GM19025 (cell line): ENCODE measurements at regions not wholly inside any gene's neighbourhood (a gene's known extent, or its start where the extent isn't known, plus 50 kb on each side); places are given as distances from the start of the nearest gene placed in this dataset.
"Not testable (repeated sequence)": the region's sequence is repeated elsewhere in the genome, so short reads cannot be mapped to it uniquely, and the experiment has no call there.

Experiments
- ATAC-seq: cut with Tn5 transposase; IDR thresholded peaks from one replicate; pipeline ENCODE4 v1.9.1; 2021; ENCODE audit warnings: mild to moderate bottlenecking, low read depth, moderate library complexity; ENCODE audit not compliant: unreplicated experiment

DNA sequence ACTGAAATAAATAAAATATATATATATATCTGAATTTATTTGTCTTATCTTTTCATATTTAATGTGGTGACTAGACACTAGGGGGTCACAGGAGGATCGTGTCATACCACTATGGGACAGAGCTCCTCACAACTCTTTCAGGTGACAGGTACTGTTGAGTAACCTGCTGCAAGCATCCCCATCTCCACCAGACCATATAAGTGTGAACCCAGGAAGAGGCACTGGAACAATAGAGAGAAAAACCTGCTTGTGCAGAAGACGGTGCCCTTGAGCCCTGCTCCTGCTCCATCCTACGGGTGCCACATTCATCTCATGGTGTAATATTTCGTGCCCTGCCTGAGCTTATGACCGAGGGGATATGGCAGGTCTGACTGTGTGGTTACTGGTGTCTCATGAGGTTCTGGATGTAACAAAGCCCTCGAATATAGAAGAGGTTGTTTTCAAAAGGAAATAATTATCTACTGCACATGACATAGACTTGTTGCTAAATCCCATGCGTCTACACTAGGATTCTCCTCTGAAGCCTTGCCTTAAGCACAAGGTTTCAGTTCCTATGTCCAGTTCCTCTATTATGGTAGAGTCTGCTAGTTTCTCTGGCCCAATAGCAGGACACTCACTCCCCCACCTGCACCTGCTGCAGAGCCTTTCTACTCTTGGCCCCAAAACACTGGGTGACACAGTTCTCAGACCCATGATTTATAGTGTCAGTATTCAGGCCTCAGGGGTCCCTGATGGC, 70.4 kb downstream of the GGTLC2 start:
- ATAC-seq, result no peak

DNA sequence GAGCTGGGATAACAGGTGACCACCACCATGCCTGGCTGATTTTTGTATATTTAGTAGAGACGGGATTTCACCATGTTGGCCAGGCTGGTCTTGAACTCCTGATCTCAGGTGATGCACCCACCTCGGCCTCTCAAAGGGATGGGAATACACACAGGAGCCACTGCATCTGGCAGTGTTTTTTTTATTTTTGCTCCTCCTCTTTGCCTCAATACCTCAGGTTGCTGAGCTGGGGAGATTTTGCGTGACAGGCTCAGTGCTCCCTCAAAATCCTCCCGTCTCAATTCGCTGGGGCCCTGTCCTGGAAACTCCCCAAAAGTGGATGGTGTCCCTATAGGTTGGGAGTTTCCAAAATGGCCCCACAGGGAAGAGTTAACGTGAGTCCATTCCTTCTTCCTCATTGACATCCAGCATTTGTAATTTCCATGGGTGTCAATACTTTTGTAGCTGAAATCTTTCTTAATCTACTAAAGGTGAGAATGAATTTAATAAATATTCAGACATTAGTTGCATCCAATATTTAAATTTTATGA, 71.8 kb downstream of the GGTLC2 start:
- ATAC-seq, result no peak

GRCh38 chr22:22717664-22718063, 73.2 kb downstream of the GGTLC2 start:
- ATAC-seq, result no peak

GRCh38 chr22:22720201-22720723, 75.8 kb downstream of the GGTLC2 start:
- peak; percentile 29 for ATAC-seq

DNA sequence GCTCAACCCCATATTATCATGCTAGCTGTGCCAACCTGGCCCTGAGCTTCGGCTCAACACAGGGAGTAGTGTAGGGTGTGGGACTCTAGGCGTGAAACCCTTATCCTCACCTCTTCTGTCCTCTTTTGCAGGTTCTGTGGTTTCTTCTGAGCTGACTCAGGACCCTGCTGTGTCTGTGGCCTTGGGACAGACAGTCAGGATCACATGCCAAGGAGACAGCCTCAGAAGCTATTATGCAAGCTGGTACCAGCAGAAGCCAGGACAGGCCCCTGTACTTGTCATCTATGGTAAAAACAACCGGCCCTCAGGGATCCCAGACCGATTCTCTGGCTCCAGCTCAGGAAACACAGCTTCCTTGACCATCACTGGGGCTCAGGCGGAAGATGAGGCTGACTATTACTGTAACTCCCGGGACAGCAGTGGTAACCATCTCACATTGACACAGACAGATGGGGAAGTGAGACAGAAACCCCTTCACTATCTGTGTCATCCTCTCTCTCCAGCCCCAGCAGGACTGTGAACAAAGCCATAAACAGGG, 76.4 kb downstream of the GGTLC2 start:
- ATAC-seq, result peak; percentile 80

DNA sequence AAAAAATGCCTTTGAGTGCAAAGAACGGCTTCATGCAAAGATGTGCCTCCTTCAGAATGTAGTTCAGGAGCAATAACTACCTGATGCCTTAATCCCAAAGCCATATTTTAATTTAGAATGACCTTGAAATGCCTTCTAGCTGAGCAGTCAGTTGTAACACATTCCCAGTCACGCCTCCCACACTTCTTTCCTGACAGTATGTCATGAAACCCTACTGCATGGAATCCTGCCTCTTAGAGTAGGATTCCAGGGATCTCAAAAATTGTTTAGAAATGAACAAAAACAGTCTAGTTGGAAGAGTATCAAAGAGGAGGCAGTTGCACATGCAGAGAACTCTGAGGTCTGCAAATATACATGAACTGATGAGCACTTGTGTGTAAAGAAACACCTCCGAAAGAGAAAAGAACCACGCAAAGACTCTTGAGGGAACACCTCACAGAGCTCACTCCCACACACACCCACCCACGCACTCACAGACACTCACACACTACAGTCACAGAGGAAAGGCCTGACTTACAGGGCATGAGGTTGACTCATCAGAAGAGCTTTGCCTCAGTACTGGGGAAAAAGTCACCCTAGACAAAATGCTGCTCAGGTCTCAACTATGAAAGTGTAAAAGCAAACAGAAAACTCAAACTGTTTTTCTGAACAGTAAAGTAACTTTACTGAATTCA, 77.4 kb downstream of the GGTLC2 start:
- no peak for ATAC-seq

DNA sequence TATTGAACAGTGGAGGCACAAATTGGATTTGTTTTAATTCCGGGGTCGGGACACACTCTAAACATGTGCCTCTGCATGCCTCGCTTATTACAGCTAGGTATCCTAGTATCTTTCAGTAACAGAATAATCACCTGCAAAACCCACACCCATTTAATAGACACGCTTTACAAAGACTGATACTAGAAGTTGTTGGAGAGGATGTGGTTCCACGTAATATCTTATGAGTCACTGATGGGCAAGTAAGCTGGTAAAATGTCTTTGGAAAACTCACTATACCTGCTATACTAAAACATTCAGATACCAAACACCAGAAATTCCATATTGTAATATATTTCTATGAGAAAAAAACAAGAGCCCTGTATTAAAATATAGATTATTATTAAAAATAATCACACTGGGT, 84.0 kb downstream of the GGTLC2 start:
- no peak for ATAC-seq

DNA sequence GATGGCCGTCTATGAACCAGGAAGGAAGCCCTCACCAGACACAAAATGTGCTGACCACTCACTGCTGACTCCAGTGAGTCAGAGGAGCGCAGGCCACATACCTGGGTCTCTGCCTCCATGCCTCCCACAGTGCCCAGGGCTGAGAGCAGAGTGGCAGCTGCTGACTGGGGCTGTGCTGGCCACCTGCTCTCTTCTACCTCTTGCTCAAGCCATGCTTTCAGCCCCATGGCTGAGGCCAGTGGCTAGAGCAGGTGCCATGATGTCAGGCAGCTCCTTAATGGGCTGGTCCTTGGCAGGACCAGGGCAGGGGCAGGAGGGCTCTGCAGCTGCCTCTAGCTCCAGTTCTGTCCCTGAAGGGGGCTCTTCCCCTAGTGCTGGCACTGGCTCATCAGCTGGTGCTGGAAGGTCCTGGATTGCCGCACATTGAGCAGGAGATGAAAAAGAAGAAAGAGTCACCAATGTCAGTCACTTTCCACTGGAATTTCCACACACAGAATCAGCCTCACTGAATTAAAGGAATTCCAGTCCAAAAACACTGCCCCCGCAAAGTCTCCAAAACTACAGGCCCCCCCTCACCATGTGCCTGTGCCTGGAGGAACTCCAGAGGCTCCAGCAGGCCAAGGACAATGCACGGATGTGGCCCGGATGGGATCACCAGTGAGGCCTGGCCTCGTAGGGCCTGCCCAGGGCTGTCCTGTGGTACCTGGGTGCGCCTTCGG, 86.4 kb downstream of the GGTLC2 start:
- no peak for ATAC-seq

DNA sequence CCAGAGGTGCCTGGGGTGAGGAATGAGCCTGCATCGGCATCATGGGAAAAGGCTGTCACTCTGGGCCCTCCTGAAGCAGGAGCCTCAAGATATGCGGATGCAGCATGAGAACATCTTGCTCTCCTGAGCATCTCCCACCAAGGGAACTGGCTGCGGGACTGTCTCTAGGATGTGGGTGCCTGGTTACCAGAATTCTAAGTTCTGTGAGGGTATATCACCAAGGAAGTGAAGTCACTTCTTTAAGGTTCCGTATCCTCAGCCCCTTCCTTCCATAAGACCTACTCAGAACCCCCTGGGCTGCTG, 86.9 kb downstream of the GGTLC2 start:
- ATAC-seq, result no peak

DNA sequence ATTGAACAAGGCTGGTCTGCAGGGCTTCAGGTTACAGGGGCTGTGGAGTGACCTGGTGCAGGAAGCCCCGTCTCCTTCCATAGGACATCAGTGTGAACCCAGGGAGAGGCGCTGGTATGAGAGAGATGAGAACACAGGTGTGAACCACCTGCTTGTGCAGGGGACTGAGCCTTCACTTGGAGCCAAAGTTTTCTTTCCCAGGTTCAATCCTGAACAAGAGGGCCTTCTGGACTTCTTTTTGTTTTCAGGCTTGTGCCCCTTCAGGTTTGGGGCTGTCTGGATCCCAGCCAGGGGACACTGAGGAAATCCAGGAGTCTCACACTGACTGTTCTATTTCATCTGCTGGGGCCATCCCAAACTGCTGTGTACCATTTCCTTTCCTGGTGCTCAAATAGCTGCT, 88.6 kb downstream of the GGTLC2 start:
- ATAC-seq, result not testable (repeated sequence)

GRCh38 chr22:22733881-22734373, 89.5 kb downstream of the GGTLC2 start:
- ATAC-seq, result no peak

- ATAC-seq, result not testable (repeated sequence)
These were observed 90.2 kb downstream of the GGTLC2 start for GRCh38 chr22:22734395-22735272.

DNA sequence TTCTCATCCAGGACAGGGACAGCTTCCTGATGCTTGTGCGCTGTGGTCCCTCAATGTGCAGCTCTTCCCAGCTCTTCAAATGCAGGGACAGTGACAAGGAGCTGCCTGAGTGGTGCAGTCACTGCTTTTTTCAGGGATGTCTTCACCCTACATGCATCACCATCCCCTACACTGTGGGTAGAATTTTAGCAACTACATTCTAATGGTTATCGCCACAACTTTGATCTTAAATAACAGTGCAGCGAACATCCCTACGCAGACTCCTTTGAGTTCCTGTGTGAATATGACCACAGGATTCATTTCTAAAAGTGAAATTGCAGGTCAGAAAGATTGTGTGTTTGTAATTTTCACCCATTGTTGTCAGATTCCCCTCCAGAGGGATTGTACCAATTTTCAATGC, 90.9 kb downstream of the GGTLC2 start:
- ATAC-seq, result not testable (repeated sequence)

- no peak for ATAC-seq
These were observed 91.5 kb downstream of the GGTLC2 start for GRCh38 chr22:22735695-22736611.

DNA sequence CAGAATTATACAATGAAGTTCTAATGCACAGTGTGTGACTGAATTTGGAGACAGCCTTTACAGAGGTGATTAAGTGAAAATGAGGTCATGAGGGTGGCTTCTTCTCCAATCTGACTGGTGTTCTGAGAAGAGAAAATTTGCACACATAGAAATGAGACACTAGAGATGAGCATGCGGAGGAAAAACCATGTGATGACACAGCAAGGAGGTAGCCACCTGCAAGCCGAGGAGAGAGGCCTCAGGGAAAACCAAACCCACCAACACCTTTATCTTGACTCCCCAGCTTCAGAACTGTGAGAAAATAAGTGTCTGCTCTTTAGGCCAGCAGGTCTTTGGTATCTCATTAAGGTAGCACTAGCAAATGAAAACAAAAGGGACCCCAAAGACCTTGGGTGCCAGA, 93.2 kb downstream of the GGTLC2 start:
- ATAC-seq, result no peak

- no peak for ATAC-seq
These were observed 94.7 kb downstream of the GGTLC2 start for GRCh38 chr22:22738959-22739585.

DNA sequence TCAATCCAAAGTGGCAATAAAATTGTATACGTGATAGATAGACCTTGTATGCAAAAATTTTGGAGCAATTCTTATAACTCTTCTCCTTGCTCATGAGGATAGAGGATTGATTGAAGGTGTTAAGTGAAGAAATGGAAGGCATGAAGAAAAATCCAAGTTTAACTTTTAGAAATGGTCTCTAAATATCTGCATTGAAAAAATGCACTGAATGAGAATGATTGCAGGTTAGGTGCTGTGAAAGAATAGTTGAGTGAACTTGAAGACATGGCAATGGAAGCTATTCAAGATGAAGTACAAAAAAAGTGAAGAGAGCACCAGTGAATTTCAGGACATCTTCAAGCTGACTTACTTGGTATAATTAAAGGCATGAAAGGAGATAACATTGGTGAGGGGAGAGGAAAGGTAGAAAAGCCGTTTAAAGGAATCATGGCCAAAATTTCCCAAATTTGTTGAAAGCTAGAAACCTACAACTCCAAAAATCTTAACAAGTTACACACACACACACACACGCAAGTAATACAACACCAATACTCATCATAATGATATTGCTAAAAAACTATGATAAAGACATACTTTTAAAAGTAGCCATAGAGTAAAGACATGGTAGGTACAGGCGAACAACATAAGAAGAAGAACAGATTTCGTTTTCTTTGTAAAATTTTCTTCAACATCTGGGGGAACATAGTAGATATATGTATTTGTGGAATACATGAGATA, 96.3 kb downstream of the GGTLC2 start:
- no peak for ATAC-seq

GRCh38 chr22:22741843-22742242, 97.4 kb downstream of the GGTLC2 start:
- ATAC-seq, result no peak
